ENCODE measurements at regions not wholly inside any gene's neighbourhood (a gene's known extent, or its start where the extent isn't known, plus 50 kb on each side); places are given as distances from the start of the nearest gene placed in this dataset.
A peak's percentile ranks its signal among the peaks of the same experiment; 100 is the strongest.
"Not testable (repeated sequence)": the region's sequence is repeated elsewhere in the genome, so short reads cannot be mapped to it uniquely, and the experiment has no call there.

- intact Hi-C loops (cut with DNase I); DNase-seq; ATAC-seq (ENCODE audit: poor library complexity): not testable (repeated sequence)
Observed at GRCh38 chrX:79026742-79027141, 81.6 kb downstream of the P2RY10 start.

DNA sequence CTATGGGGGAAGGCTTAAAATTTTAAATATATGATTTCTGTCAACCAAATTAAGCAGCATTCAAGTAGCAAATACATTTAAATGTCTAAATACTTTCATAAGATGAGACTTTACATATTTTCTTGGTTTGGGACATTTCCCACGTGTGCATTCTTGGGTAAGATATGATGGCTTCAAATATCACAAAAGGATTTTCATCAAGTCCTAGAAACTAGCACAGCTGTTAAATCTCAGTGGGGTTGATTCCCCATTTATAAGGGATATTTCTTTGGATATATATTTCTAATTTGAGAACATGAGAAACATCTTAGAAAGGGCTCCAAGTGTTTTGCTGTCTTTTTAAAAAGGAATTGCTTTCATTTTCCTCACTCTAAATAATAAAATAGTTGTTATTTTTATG is 90.2 kb downstream of the P2RY10 start:
- DNase-seq (no peak), ATAC-seq (ENCODE audit: poor library complexity) (no peak)
- intact Hi-C loops (cut with DNase I), result no loop called here

GRCh38 chrX:79036157-79036880 is 91.1 kb downstream of the P2RY10 start:
- intact Hi-C loops (cut with DNase I), result no loop called here
- peak; percentile 43 for ATAC-seq (ENCODE audit: poor library complexity)
- no peak for DNase-seq

GRCh38 chrX:79065696-79066095 is 78.8 kb upstream of the GPR174 start:
- intact Hi-C loops (cut with DNase I), result no loop called here
- DNase-seq (no peak), ATAC-seq (ENCODE audit: poor library complexity) (no peak)

DNA sequence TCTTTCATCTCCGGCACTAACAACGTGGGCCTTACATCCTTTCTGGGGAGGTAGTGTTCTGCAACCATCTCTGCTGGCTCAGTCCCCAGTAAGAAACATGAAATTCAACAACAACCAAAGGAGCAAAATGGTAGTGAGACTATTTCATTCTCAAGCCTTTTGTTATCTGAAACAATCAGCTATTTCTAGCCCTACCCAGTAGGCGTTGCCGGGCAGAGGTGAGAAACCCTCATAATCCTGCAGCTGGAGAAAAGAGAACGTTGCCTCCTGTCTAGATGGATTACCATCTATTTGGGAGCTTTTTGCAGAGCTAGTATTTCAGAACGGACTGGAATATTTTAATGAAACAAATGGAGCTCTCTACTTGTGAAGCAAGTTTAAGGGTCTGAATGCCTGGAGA is 66.4 kb upstream of the GPR174 start:
- intact Hi-C loops (cut with DNase I), result no loop called here
- ATAC-seq (ENCODE audit: poor library complexity) (no peak), DNase-seq (no peak)

DNA sequence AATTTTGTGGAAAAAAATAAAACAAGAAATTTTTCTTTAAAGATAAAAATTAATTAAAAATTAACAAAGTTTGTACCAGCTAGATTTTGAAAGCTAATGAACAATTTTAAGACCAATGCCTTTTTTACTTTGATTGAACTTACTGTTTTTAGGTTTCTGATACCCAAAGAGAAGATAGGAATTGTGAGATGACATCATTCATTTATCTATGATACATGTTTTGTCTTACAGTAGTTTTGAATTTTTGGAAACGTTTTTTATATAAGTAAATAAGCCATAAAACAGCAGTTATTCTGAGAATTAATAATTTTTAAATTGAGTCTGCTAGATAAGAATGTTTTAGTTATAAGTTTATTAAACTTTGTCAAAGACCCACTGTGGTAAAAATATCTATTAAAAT is 65.0 kb upstream of the GPR174 start:
- no peak for DNase-seq
- ATAC-seq (ENCODE audit: poor library complexity), result no peak
- intact Hi-C loops (cut with DNase I), result no loop called here

DNA sequence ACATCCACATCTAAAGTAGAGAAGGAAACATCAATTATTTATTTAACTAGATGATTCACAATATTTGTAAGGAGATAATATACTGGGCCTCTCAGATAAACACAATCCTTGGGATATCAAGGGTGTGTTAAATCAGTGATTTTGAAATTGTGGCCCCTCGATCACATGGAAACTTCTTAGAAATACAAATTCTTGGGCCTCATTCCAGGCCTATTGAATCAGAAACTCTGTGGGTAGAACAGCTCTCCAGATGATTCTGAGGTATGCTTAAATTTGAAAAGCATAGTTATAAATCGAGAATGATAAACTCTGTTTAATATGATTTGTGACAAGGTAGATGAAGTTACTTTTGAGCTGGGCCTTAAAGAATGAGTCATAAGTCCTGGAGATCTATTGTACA is 64.3 kb upstream of the GPR174 start:
- ATAC-seq (ENCODE audit: poor library complexity) (no peak), DNase-seq (no peak)
- intact Hi-C loops (cut with DNase I), result no loop called here

- no peak for ATAC-seq (ENCODE audit: poor library complexity)
- intact Hi-C loops (cut with DNase I), result no loop called here
- DNase-seq, result no peak
Observed at GRCh38 chrX:79081895-79082512, 62.5 kb upstream of the GPR174 start.

DNA sequence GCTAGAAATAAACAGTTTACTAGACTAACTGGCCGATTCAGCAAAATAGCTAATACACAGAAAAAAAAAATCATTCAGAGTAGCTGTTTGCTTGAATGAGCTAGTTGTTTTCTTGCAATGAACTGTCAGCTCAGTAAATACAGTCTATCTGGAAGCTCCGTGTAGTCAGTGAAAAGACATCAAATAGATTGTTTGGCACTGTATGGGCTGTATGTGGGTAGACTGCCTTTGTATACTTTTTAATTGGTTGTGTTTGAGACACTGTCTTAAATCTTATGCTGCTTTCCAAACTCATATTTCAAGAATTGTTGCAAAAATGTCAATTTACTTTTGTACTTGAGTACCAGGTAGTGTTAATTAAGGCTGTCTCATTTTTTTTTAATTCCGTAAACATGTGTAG is 61.6 kb upstream of the GPR174 start:
- intact Hi-C loops (cut with DNase I), result no loop called here
- ATAC-seq (ENCODE audit: poor library complexity) (no peak), DNase-seq (no peak)

GRCh38 chrX:79084923-79085322 is 59.6 kb upstream of the GPR174 start:
- ATAC-seq (ENCODE audit: poor library complexity) (no peak), DNase-seq (no peak)
- intact Hi-C loops (cut with DNase I), result no loop called here

GRCh38 chrX:79089896-79090584 is 54.4 kb upstream of the GPR174 start:
- no peak for ATAC-seq (ENCODE audit: poor library complexity)

GRCh38 chrX:79094075-79094832 is 50.2 kb upstream of the GPR174 start:
- DNase-seq (no peak), ATAC-seq (ENCODE audit: poor library complexity) (no peak)
- intact Hi-C loops (cut with DNase I), result no loop called here

More at GRCh38 chrX:79089896-79090584, 54.4 kb upstream of the GPR174 start:
- intact Hi-C loops (cut with DNase I), result no loop called here
- no peak for DNase-seq

Measured in Right ventricle myocardium superior (tissue), 1 donor.